ENCODE measurements at regions not wholly inside any gene's neighbourhood (a gene's known extent, or its start where the extent isn't known, plus 50 kb on each side); places are given as distances from the start of the nearest gene placed in this dataset.

DNA sequence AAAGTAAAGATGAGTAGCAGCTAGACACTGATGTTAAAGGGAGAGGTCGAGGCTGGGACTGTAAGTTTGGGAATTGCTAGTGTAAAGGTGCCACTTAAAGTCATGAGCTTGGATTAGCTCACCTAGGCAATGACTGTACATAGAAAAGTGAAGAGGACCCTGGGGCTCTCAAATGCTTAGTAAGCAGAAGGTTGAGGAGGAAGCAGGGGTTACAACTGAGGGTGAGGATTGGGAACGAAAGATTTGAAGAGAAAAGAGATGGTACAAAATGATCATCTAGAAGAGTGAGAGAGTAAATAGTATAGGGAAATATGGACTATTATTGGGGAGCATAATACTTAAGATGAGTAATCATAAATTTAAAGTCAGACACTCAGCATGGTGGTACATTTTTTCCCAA is 63.1 kb upstream of the TNFSF4 start:
- TF ChIP-seq, protein P1, sequence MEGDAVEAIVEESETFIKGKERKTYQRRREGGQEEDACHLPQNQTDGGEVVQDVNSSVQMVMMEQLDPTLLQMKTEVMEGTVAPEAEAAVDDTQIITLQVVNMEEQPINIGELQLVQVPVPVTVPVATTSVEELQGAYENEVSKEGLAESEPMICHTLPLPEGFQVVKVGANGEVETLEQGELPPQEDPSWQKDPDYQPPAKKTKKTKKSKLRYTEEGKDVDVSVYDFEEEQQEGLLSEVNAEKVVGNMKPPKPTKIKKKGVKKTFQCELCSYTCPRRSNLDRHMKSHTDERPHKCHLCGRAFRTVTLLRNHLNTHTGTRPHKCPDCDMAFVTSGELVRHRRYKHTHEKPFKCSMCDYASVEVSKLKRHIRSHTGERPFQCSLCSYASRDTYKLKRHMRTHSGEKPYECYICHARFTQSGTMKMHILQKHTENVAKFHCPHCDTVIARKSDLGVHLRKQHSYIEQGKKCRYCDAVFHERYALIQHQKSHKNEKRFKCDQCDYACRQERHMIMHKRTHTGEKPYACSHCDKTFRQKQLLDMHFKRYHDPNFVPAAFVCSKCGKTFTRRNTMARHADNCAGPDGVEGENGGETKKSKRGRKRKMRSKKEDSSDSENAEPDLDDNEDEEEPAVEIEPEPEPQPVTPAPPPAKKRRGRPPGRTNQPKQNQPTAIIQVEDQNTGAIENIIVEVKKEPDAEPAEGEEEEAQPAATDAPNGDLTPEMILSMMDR (IDR thresholded peaks at IDR 0.05), result no peak
- no peak for TF ChIP-seq POLR2A (IDR thresholded peaks at IDR 0.05)

Data from heart left ventricle (tissue), 13 donors.